ENCODE measurements at regions not wholly inside any gene's neighbourhood (a gene's known extent, or its start where the extent isn't known, plus 50 kb on each side); places are given as distances from the start of the nearest gene placed in this dataset.

DNA sequence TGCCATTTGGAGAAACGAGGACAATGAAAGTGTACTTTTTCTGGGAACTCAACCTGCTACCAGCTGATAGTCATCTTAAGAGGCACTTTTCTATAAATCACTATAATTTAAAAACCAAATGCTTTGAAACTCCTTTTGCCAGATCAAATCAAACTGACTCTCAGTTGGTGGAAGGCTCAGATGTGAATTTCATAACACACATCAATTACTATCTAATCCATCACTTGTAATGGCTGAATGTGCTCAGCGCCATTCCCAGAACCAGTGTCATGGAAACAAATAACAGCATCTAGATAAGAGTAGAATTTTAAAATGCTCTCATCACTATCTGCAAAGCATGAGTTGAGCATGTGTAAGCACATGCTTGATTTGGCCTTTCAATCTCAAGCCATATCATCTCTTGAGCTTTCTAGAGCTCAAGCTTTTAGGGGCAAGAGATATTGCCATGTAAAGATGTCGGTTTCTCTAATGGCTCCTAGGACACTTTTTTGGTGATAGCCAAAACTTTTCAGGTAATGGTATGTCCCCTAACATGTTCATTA, 223.1 kb upstream of the ACVR2A start:
- Histone ChIP-seq H3K14ac (ENCODE audit: insufficient read depth, low read length) (no peak overlapping the region), H3K9me3 (ENCODE audit: control insufficient read depth, low read depth, low read length) (no peaks in the 10 kb centered on the region), H3K4me2 (ENCODE audit: insufficient read depth, insufficient read length, low read length) (no peak overlapping the region), H3K56ac (ENCODE audit: insufficient read length, low read depth, low read length) (no peak overlapping the region), H4K91ac (ENCODE audit: insufficient read length, low read depth, low read length) (no peak overlapping the region), H4K5ac (ENCODE audit: insufficient read length, low read depth, low read length) (no peak overlapping the region), H3K27ac (ENCODE audit: insufficient read length, low read depth, low read length) (no peak overlapping the region), H2AK5ac (ENCODE audit: insufficient read length, low read length) (no peak overlapping the region), H3K23ac (ENCODE audit: insufficient read length, low read depth, low read length) (no peak overlapping the region), H3K79me1 (ENCODE audit: insufficient read depth, low read depth, low read length, poor library complexity, severe bottlenecking) (no peaks in the 10 kb centered on the region), H3K4me1 (ENCODE audit: insufficient read depth, low read length) (no peaks in the 10 kb centered on the region; the same call in 1 of the 2 replicates), H2AFZ (ENCODE audit: low read length) (no peak overlapping the region), H3K23me2 (ENCODE audit: insufficient read length, low read depth, low read length, poor library complexity, severe bottlenecking) (no peaks in the 10 kb centered on the region), H2BK5ac (ENCODE audit: insufficient read length, low read length) (no peak overlapping the region), H2BK15ac (ENCODE audit: low read depth, low read length) (no peak overlapping the region), H2BK12ac (ENCODE audit: insufficient read length, low read depth, low read length) (no peak overlapping the region), H3K4ac (ENCODE audit: low read depth, low read length) (no peak overlapping the region), H3K27me3 (ENCODE audit: insufficient read depth, low read length) (no peaks in the 10 kb centered on the region), H3K18ac (ENCODE audit: insufficient read length, low read depth, low read length) (no peak overlapping the region), H3T11ph (ENCODE audit: low read length) (no peak overlapping the region), H3K79me2 (ENCODE audit: insufficient read depth, low read length) (no peaks in the 10 kb centered on the region), H4K20me1 (ENCODE audit: control insufficient read depth, insufficient read depth, insufficient read length) (no peaks in the 10 kb centered on the region), H4K8ac (replicated peaks; ENCODE audit: insufficient read length, low read depth, low read length) (no peak overlapping the region), H2BK120ac (ENCODE audit: low read depth, low read length, poor library complexity, severe bottlenecking) (no peak overlapping the region), H3K9ac (ENCODE audit: extremely low read depth, insufficient read length, low read length) (no peak overlapping the region), H2BK20ac (ENCODE audit: low read depth, low read length, poor library complexity, severe bottlenecking) (no peak overlapping the region)
- H3K4me3 Mint-ChIP-seq = no peak overlapping the region
- no peaks in the 10 kb centered on the region for H3K36me3 Mint-ChIP-seq (ENCODE audit: insufficient read depth in 1 of 3, low read depth in 3 of 3)
- DNase-seq = no peak
- no peaks in the 10 kb centered on the region; a peak in 1 of 5 replicates for H3K9me3 Mint-ChIP-seq
- WGBS (ENCODE audit: extremely low coverage, insufficient read length, low lambda C conversion rate) = no CpG with 5 or more reads among the region's 3 CpGs
- no peaks in the 10 kb centered on the region for H3K27me3 Mint-ChIP-seq (ENCODE audit: low read depth)
- no peak for TF ChIP-seq CTCF (conservative IDR thresholded peaks at IDR 0.05)
- H3K27ac Mint-ChIP-seq = no peak overlapping the region
- H3K4me1 Mint-ChIP-seq = peaks cover 8% of the 10 kb centered on the region in 2 experiments
